GM19455 (cell line): ENCODE measurements at regions not wholly inside any gene's neighbourhood (a gene's known extent, or its start where the extent isn't known, plus 50 kb on each side); places are given as distances from the start of the nearest gene placed in this dataset.
A peak's percentile ranks its signal among the peaks of the same experiment; 100 is the strongest.

ENCODE experiments used
- ATAC-seq: cut with Tn5 transposase; IDR thresholded peaks from one replicate; pipeline ENCODE4 v1.9.1; 2021; ENCODE audit not compliant: unreplicated experiment

GRCh38 chr13:110965038-110965754 lies 50.3 kb upstream of the ANKRD10 start:
- peak; percentile 86 for ATAC-seq
